ENCODE measurements at regions not wholly inside any gene's neighbourhood (a gene's known extent, or its start where the extent isn't known, plus 50 kb on each side); places are given as distances from the start of the nearest gene placed in this dataset.

GRCh38 chr1:185489406-185489805 lies 172.4 kb upstream of the IVNS1ABP start:
- no peaks in the 10 kb centered on the region for H3K9me3 Mint-ChIP-seq
- H3K27ac Mint-ChIP-seq: no peak overlapping the region
- H3K4me3 Mint-ChIP-seq: no peak overlapping the region

GRCh38 chr1:185488808-185489207 lies 171.8 kb upstream of the IVNS1ABP start:
- intact Hi-C loops (cut with micrococcal nuclease): no loop called here

More at GRCh38 chr1:185489406-185489805, 172.4 kb upstream of the IVNS1ABP start:
- DNase-seq: no peak
- CTCF ChIA-PET: interaction anchor here (0.5 kb wide), 1 partner anchor 388 kb away, joined by 3 read pairs; no protein-coding TSS in a partner anchor
- no peaks in the 10 kb centered on the region for H3K4me1 Mint-ChIP-seq (ENCODE audit: low read depth)
- intact Hi-C loops (cut with micrococcal nuclease): no loop called here
- no peaks in the 10 kb centered on the region for H3K27me3 Mint-ChIP-seq (ENCODE audit: low read depth)
- no peaks in the 10 kb centered on the region for H3K36me3 Mint-ChIP-seq (ENCODE audit: low read depth)

GRCh38 chr1:185487936-185488335 lies 170.9 kb upstream of the IVNS1ABP start:
- CTCF ChIA-PET: interaction anchor here (1.3 kb wide), 1 partner anchor 9 kb away, joined by 3 read pairs; no protein-coding TSS in a partner anchor
- Mint-ChIP-seq H3K27ac (no peak overlapping the region), H3K9me3 (no peaks in the 10 kb centered on the region), H3K36me3 (ENCODE audit: low read depth) (no peaks in the 10 kb centered on the region), H3K27me3 (ENCODE audit: low read depth) (no peaks in the 10 kb centered on the region), H3K4me1 (ENCODE audit: low read depth) (no peaks in the 10 kb centered on the region), H3K4me3 (no peak overlapping the region)
- intact Hi-C loops (cut with micrococcal nuclease): no loop called here
- DNase-seq: no peak

More at GRCh38 chr1:185488808-185489207, 171.8 kb upstream of the IVNS1ABP start:
- H3K9me3 Mint-ChIP-seq: no peaks in the 10 kb centered on the region
- H3K4me1 Mint-ChIP-seq (ENCODE audit: low read depth): no peaks in the 10 kb centered on the region
- CTCF ChIA-PET: interaction anchor here (0.5 to 0.7 kb wide), 2 partner anchors 28 to 388 kb away, joined by 3 read pairs; no protein-coding TSS in a partner anchor
- no peak overlapping the region for H3K27ac Mint-ChIP-seq
- no peaks in the 10 kb centered on the region for H3K27me3 Mint-ChIP-seq (ENCODE audit: low read depth)
- no peak for DNase-seq
- H3K36me3 Mint-ChIP-seq (ENCODE audit: low read depth): no peaks in the 10 kb centered on the region
- no peak overlapping the region for H3K4me3 Mint-ChIP-seq

GRCh38 chr1:185487026-185487425 lies 170.0 kb upstream of the IVNS1ABP start:
- DNase-seq: no peak
- Mint-ChIP-seq H3K27me3 (ENCODE audit: low read depth) (no peaks in the 10 kb centered on the region), H3K4me1 (ENCODE audit: low read depth) (no peaks in the 10 kb centered on the region), H3K4me3 (no peak overlapping the region), H3K27ac (no peak overlapping the region), H3K36me3 (ENCODE audit: low read depth) (no peaks in the 10 kb centered on the region), H3K9me3 (no peaks in the 10 kb centered on the region)
- intact Hi-C loops (cut with micrococcal nuclease): no loop called here
- CTCF ChIA-PET: interaction anchor here (1.3 kb wide), 1 partner anchor 8 kb away, joined by 3 read pairs; no protein-coding TSS in a partner anchor

- no peaks in the 10 kb centered on the region for H3K4me1 Mint-ChIP-seq (ENCODE audit: low read depth)
- no peaks in the 10 kb centered on the region for H3K9me3 Mint-ChIP-seq
- intact Hi-C loops (cut with micrococcal nuclease): no loop called here
- CTCF ChIA-PET: no interaction called here
- no peak overlapping the region for H3K27ac Mint-ChIP-seq
- H3K36me3 Mint-ChIP-seq (ENCODE audit: low read depth): no peaks in the 10 kb centered on the region
- DNase-seq: no peak
- no peaks in the 10 kb centered on the region for H3K27me3 Mint-ChIP-seq (ENCODE audit: low read depth)
- H3K4me3 Mint-ChIP-seq: no peak overlapping the region
Observed at GRCh38 chr1:185486346-185486745, 169.3 kb upstream of the IVNS1ABP start.

- no peak overlapping the region for H3K4me3 Mint-ChIP-seq
- intact Hi-C loops (cut with micrococcal nuclease): no loop called here
- CTCF ChIA-PET: interaction anchor here (0.6 to 0.7 kb wide), 2 partner anchors 109 to 139 kb away, joined by 3 read pairs; no protein-coding TSS in a partner anchor
- no peak for DNase-seq
- H3K9me3 Mint-ChIP-seq: no peaks in the 10 kb centered on the region
- no peak overlapping the region for H3K27ac Mint-ChIP-seq
- H3K4me1 Mint-ChIP-seq (ENCODE audit: low read depth): no peaks in the 10 kb centered on the region
- H3K27me3 Mint-ChIP-seq (ENCODE audit: low read depth): no peaks in the 10 kb centered on the region
- H3K36me3 Mint-ChIP-seq (ENCODE audit: low read depth): no peaks in the 10 kb centered on the region
Observed at GRCh38 chr1:185483664-185484450, 166.8 kb upstream of the IVNS1ABP start.

- no peaks in the 10 kb centered on the region for H3K4me1 Mint-ChIP-seq (ENCODE audit: low read depth)
- CTCF ChIA-PET: interaction anchor here (0.6 kb wide), 1 partner anchor 110 kb away, joined by 3 read pairs; no protein-coding TSS in a partner anchor
- no peaks in the 10 kb centered on the region for H3K36me3 Mint-ChIP-seq (ENCODE audit: low read depth)
- no peaks in the 10 kb centered on the region for H3K27me3 Mint-ChIP-seq (ENCODE audit: low read depth)
- H3K9me3 Mint-ChIP-seq: no peaks in the 10 kb centered on the region
- intact Hi-C loops (cut with micrococcal nuclease): no loop called here
- no peak overlapping the region for H3K4me3 Mint-ChIP-seq
- no peak overlapping the region for H3K27ac Mint-ChIP-seq
- DNase-seq: no peak
Observed at GRCh38 chr1:185483217-185483616, 166.2 kb upstream of the IVNS1ABP start.

- Mint-ChIP-seq H3K27me3 (ENCODE audit: low read depth) (no peaks in the 10 kb centered on the region), H3K36me3 (ENCODE audit: low read depth) (no peaks in the 10 kb centered on the region), H3K27ac (no peak overlapping the region), H3K9me3 (no peaks in the 10 kb centered on the region), H3K4me1 (ENCODE audit: low read depth) (no peaks in the 10 kb centered on the region), H3K4me3 (no peak overlapping the region)
- DNase-seq: no peak
- intact Hi-C loops (cut with micrococcal nuclease): no loop called here
- CTCF ChIA-PET: no interaction called here
Observed at GRCh38 chr1:185480545-185480944, 163.5 kb upstream of the IVNS1ABP start.

GRCh38 chr1:185479796-185480195 lies 162.8 kb upstream of the IVNS1ABP start:
- Mint-ChIP-seq H3K27ac (no peak overlapping the region), H3K36me3 (ENCODE audit: low read depth) (no peaks in the 10 kb centered on the region), H3K4me3 (no peak overlapping the region), H3K27me3 (ENCODE audit: low read depth) (no peaks in the 10 kb centered on the region), H3K9me3 (no peaks in the 10 kb centered on the region), H3K4me1 (ENCODE audit: low read depth) (peaks cover 2% of the 10 kb centered on the region)
- DNase-seq: no peak
- CTCF ChIA-PET: no interaction called here
- intact Hi-C loops (cut with micrococcal nuclease): loop anchor here (2.0 kb wide), 1 partner anchor 13 kb away; no protein-coding TSS in a partner anchor

GRCh38 chr1:185478877-185479276 lies 161.8 kb upstream of the IVNS1ABP start:
- Mint-ChIP-seq H3K27ac (no peak overlapping the region), H3K4me3 (no peak overlapping the region), H3K9me3 (no peaks in the 10 kb centered on the region), H3K27me3 (ENCODE audit: low read depth) (no peaks in the 10 kb centered on the region), H3K36me3 (ENCODE audit: low read depth) (no peaks in the 10 kb centered on the region), H3K4me1 (ENCODE audit: low read depth) (peaks cover 5% of the 10 kb centered on the region)
- no peak for DNase-seq
- intact Hi-C loops (cut with micrococcal nuclease): loop anchor here (2.0 kb wide), 1 partner anchor 14 kb away; no protein-coding TSS in a partner anchor
- CTCF ChIA-PET: interaction anchor here (1.0 kb wide), 1 partner anchor 8 kb away, joined by 3 read pairs; no protein-coding TSS in a partner anchor

GRCh38 chr1:185477638-185478580 lies 160.9 kb upstream of the IVNS1ABP start:
- DNase-seq: no peak
- peaks cover 5% of the 10 kb centered on the region for H3K4me1 Mint-ChIP-seq (ENCODE audit: low read depth)
- no peaks in the 10 kb centered on the region for H3K9me3 Mint-ChIP-seq
- no peaks in the 10 kb centered on the region for H3K27me3 Mint-ChIP-seq (ENCODE audit: low read depth)
- no peaks in the 10 kb centered on the region for H3K36me3 Mint-ChIP-seq (ENCODE audit: low read depth)
- CTCF ChIA-PET: interaction anchor here (1.0 kb wide), 2 partner anchors 9 to 14 kb away, joined by 3 read pairs; no protein-coding TSS in a partner anchor
- no peak overlapping the region for H3K27ac Mint-ChIP-seq
- no peak overlapping the region for H3K4me3 Mint-ChIP-seq
- intact Hi-C loops (cut with micrococcal nuclease): loop anchor here (2.0 kb wide), 1 partner anchor 15 kb away; no protein-coding TSS in a partner anchor
